Stimulated activated CD8-positive, alpha-beta memory T cell treated with anti-CD3 and anti-CD28 coated beads, Interleukin-4, amount 100 ng/mL, for 48 hours (primary cell): ENCODE measurements at regions not wholly inside any gene's neighbourhood (a gene's known extent, or its start where the extent isn't known, plus 50 kb on each side); places are given as distances from the start of the nearest gene placed in this dataset.
"Not testable (repeated sequence)": the region's sequence is repeated elsewhere in the genome, so short reads cannot be mapped to it uniquely, and the experiment has no call there.

Experiments
- DNase-seq: peaks from one replicate; pipeline ENCODE4 v3.0.0-alpha.2; 2020

DNA sequence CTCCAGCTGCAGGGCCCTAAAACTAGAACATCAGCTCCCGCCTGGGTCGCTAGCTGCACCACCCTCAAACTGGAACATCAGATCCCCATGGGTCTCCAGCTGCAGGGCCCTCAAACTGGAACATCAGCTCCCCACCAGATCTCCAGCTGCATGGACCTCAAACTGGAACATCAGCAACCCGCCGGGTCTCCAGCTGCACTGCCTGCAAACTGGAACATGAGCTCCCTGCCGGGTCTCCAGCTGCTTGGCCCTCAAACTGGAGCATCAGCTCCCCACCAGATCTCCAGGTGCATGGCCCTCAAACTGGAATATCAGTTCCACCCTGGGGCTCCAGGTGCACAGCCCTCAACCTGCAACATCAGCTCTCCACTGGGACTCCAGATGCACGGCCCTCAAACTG, 82.7 kb downstream of the TFRC start:
- not testable (repeated sequence) for DNase-seq

DNA sequence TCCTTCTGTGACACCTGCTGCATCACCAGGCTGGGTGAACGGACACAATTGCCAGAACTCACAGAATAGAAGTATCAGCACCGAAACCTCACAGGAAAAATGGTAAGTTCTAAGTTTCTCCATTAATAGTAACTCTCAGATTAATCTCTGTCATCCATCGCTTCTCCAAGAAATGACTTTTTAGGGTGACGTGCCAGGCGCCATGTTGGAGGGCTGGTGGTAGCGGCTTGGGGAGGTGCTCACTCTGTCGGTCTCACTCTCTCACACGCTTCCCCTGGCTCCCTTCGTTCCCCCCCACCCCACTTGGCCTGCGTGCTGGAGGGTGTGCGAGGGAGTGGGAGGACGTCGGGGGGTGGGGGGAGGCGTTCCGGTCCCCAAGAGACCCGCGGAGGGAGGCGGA, 85.6 kb downstream of the TFRC start:
- DNase-seq = not testable (repeated sequence)

DNA sequence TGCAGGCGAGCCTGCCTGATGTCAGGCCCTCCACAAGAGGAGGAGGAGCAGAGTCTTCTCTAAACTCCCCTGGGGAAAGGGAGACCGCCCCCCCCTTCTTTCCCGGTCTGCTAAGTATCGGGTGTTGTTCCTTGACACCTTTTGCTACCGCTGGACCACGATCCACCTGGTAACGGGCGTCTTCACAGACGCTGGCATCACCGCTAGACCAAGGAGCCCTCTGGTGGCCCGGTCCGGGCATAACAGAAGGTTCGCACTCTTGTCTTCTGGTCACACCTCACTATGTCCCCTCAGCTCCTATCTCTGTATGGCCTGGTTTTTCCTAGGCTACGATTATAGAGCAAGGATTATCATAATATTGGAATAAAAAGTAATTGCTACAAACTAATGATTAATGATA, 86.0 kb upstream of the TNK2 start:
- peak; percentile 77 for DNase-seq

DNA sequence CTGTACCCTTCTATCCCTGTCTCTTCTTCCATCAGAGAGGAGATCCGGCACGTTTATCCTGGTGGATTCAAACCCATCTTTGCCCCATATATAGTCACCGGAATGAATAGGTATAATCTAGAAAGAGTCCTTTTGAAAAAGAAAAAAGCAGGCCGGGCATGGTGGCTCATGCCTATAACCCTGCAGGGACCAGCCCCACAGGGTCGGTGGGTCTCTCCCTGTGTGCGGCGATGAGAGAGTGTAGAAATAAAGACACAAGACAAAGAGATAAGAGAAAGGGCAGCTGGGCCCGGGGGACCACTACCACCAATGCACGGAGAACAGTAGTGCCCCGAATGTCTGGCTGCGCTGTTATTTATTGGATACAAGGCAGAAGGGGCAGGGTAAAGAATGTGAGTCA, 85.3 kb upstream of the TNK2 start:
- DNase-seq = not testable (repeated sequence)

GRCh38 chr3:195992956-195993595, 84.7 kb upstream of the TNK2 start:
- DNase-seq = not testable (repeated sequence)

GRCh38 chr3:195991986-195992385, 83.6 kb upstream of the TNK2 start:
- not testable (repeated sequence) for DNase-seq

DNA sequence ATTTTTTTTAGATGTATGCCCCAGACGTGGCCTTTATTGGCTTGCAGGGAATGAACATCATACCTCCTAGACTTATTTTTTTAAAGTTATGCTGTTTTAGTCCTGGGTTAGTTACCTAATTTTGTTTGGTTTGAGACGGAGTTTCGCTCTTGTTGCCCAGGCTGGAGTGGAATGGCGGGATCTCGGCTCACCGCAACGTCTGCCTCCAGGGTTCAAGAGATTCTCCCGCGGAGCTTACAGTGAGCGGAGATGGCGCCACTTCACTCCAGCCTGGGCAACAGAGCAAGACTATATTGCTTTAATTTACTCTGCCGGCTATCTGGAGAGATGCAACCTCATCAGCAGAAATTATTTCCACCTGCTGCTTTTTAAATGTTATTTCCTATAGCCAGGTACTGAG, 82.9 kb upstream of the TNK2 start:
- DNase-seq = not testable (repeated sequence)

DNA sequence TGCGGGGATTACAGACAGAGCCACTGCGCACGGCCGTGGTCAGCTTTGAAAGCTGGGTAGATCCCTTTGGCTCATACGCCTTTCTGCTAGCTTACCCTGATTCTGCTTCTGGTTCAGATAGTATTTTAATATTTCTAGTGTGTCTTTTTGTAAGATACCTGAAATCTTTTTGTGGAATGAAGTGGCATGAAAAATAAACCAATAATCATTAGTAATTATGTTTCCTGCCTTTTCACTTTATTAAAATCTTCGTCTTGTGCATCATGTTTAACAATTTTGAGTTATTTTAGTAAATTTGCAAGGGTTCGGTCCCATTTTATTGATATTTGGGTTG, 82.5 kb upstream of the TNK2 start:
- not testable (repeated sequence) for DNase-seq

DNA sequence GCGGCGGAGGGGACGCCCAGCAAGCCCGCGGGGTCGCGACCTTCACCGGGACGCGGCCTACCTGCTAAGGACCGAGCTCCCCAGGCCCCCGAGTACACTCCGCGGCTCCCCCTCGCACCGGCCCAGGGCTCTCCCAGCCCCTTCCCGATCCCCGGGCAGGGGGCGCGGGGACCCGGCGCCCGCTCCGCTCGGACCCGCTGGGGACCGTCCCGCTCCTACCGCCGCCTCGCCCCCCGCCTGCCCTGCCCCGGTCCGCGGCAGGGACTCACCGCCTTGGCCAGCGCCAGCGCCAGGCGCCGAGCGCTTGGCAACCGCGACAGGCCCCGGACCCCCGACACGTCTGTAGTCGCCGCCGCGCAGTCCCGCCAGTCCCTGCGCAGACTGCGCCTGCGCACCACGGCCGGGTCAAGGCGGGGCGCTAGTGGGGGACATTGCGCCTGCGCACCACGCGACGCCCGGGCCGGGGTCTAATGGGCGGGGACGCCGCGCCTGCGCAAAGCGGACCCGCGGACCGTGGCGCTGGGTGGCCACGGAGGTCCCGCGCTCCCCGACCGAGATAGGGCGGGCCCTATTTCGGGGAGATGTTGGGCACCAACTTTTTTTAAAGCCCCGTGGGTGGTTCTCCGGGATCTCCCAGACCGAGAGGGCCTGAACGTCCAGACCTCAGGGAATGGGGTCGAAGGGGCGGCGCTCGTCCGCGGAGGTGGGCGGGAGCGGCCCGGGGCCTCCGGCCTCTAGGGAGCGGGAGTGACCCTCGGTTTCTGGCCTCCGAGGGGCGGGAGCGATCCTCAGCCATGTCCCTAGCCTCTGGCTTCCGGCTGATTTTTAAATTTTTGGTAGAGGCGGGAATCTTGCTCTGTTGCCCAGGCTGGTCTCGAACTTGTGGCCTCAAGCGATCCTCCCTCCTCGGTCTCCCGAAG, 81.8 kb upstream of the TNK2 start:
- peak; percentile 97 for DNase-seq

DNA sequence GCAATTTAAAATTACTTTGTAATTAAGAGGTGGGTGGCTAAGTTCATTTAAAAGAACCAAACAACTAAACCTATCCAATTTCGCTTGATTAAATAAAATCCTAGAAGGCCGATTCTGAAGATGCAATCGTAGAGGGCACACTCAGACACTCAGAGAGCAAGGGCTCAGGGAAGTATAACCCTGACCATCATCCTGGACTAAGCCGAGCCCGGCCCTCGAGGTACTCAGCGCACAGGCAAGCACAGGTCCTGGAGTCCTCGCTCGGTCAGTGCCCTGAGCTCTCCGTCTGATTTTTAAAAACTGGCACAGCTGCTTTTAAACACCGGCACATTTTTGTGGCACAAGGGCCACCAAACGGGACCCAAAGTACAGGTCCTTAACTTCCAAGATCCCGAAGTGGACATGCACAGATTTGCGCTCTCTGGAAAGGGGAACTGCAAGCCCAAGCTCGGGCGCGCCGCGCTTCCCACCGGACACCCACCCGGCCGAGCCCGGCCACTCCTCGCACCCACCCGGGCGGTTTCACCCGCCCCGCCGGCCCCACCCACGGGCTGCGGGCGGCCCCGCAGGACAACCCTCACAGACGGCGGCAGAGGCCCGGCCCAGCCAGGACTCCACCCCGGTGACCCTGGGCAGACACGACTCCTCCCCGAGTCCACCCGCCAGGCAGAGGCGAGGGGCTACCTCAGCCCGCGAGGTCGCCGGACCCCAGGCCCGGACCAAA, 81.0 kb upstream of the TNK2 start:
- DNase-seq = peak; percentile 48

- not testable (repeated sequence) for DNase-seq
These were observed 80.4 kb upstream of the TNK2 start for GRCh38 chr3:195988764-195989163.

GRCh38 chr3:195987001-195987400, 78.7 kb upstream of the TNK2 start:
- not testable (repeated sequence) for DNase-seq

DNA sequence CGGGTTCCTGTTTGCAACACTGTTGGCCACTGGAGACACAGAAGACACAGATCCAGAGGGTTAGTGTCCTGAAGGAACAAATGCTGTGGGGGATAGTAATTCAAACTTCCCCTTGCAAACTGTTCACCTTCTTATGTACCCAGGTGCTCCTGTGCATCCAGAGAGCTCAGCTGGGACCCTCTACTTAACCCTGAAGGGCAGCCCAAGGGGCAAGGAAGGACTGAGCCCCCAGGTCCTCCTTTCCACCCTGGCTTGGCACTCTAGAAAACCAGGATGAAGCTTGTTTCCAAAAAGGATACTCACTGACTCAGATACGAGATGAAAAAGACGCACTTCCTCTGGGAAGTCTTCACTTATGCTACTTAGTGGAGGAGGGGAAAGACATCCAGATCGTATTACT, 78.2 kb upstream of the TNK2 start:
- DNase-seq = not testable (repeated sequence)

DNA sequence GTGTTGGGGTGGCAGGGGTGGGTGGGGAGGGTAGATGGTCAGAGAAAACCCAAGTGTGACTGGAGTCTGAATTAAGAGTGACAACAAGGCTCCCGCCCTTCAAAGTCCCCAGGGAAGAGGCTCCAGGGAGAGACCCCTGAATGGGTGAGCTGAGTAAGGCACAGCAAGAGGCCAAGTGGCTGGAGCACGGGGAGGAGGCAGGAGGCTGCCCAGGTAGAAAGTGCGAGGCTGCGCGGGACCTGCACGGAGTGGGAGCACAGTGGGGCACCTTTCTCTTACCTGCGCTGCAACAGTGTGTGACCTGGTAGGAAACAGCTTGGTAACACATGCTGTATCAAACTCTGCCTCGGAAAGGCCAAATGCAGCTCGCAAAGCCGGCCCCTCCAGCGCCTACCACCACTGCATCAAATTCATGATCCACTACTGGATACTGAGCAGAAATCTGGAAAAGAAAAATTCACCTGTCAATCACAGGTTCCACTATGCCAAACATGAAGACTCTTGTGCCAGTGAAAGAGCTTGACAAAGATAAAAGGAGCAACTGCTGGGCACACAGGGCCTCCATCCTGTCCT, 77.1 kb upstream of the TNK2 start:
- not testable (repeated sequence) for DNase-seq

- DNase-seq = not testable (repeated sequence)
These were observed 76.2 kb upstream of the TNK2 start for GRCh38 chr3:195984392-195985030.

DNA sequence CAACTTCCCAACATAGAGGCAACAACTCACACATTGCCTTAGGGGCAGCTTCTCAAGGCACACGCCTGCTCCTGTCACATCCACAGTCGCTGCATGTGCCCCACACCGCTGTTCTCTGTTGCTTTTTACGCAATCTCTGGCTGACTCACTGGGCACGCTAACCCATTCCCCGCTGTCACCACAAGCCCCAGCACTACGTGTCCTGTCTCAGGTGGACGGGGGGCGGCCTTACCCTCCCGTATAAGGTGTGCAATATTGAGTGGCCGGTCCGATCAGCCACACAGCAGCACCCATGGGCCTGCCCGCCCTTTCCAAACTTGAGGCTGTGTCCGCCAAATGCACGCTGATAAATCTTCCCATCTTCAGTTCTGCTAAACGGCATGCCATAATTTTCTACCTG, 75.5 kb upstream of the TNK2 start:
- DNase-seq = not testable (repeated sequence)

GRCh38 chr3:195982754-195983153, 74.4 kb upstream of the TNK2 start:
- not testable (repeated sequence) for DNase-seq

DNA sequence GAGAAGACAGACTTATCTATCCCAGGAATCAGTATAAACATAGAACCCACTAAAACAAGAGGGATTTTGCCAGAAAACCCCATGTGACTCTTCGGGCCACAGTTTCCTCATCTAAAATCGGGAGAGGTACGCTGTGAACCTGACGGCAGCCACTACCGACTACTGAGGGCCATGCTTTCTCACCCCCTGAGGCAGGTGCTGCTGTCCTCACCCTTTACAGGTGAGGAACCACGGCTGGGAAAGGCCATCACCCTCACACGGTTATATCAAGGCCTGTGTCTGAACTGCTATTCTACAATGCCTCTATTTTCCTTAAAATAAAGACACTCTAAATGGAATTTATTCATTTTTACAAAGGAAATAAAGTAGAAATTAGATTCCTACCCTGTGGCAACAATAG, 73.4 kb upstream of the TNK2 start:
- not testable (repeated sequence) for DNase-seq

- DNase-seq = not testable (repeated sequence)
These were observed 71.5 kb upstream of the TNK2 start for GRCh38 chr3:195979877-195980276.

- DNase-seq = not testable (repeated sequence)
These were observed 70.2 kb upstream of the TNK2 start for GRCh38 chr3:195978585-195978984.

- DNase-seq = not testable (repeated sequence)
These were observed 68.5 kb upstream of the TNK2 start for GRCh38 chr3:195976876-195977275.

DNA sequence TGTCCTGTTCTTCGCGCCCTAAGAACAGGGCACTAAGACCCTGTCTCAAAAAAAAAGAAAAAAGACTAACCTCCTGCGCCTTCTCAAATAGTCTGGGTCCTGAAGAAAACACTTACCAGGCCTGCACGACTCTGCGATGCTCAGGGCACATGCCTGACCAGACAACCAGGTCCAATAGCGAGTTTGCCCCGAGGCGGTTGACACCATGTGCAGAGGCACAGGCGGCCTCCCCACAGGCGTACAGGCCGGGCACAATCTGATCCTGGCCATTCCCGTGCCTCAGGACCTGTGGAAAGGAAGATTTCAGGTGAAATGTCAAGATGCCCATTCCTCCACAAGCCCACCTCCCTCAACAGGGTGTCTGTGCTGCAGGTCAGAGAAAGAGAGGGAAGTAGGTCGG, 65.9 kb upstream of the TNK2 start:
- DNase-seq = not testable (repeated sequence)

- not testable (repeated sequence) for DNase-seq
These were observed 62.5 kb upstream of the TNK2 start for GRCh38 chr3:195970873-195971272.
